Endothelial cell of umbilical vein (primary cell): ENCODE measurements at regions not wholly inside any gene's neighbourhood (a gene's known extent, or its start where the extent isn't known, plus 50 kb on each side); places are given as distances from the start of the nearest gene placed in this dataset.

Experiments used
- CTCF ChIP-seq, 2 donors: IDR thresholded peaks; 1 replicate in 1 of 2; 2 replicates in 1 of 2; pipeline ENCODE4 v1.5.1; 2011; ENCODE audit warnings: low read length in 2 of 2, mild to moderate bottlenecking in 2 of 2, moderate library complexity in 2 of 2, control low read depth in 1 of 2, inconsistent platforms in 1 of 2, low read depth in 1 of 2; ENCODE audit not compliant: insufficient read depth in 1 of 2; ENCODE audit errors: extremely low read depth in 1 of 2
- EZH2 ChIP-seq: IDR thresholded peaks from 2 replicates; pipeline ENCODE4 v1.6.1; 2012; ENCODE audit warnings: borderline replicate concordance, low read depth, mild to moderate bottlenecking, moderate library complexity, low read length, inconsistent platforms; ENCODE audit not compliant: severe bottlenecking
- FOS ChIP-seq: IDR thresholded peaks from 2 replicates; pipeline ENCODE4 v1.6.1; 2011; ENCODE audit warnings: mild to moderate bottlenecking, low read length, moderate library complexity, borderline replicate concordance; ENCODE audit not compliant: insufficient read depth
- MAX ChIP-seq: IDR thresholded peaks from 2 replicates; pipeline ENCODE4 v1.6.1; 2011; ENCODE audit not compliant: insufficient read depth, insufficient read length
- MYC ChIP-seq: IDR thresholded peaks from one replicate; pipeline ENCODE4 v1.6.1; 2011; ENCODE audit warnings: mild to moderate bottlenecking, low read depth, low read length
- POLR2A ChIP-seq: IDR thresholded peaks from 2 replicates; pipeline ENCODE4 v1.6.1; 2012; ENCODE audit warnings: low read depth, mild to moderate bottlenecking, control low read depth, low read length
- POLR2AphosphoS5 ChIP-seq: IDR thresholded peaks from 2 replicates; pipeline ENCODE4 v1.6.1; 2012; ENCODE audit warnings: low read depth, mild to moderate bottlenecking, control low read depth, low read length, moderate library complexity; ENCODE audit not compliant: insufficient read depth

- TF ChIP-seq CTCF (IDR thresholded peaks at IDR 0.05; ENCODE audit: extremely low read depth in 1 of 2, insufficient read depth in 1 of 2, low read depth in 1 of 2, low read length in 2 of 2) (no peak), MYC (no peak), EZH2 (no peak), POLR2A (no peak), POLR2AphosphoS5 (no peak), FOS (no peak), MAX (no peak)
Observed at GRCh38 chr3:40864146-40864782, 335.0 kb upstream of the CTNNB1 start.
